Neural progenitor cell (in vitro differentiated cells): ENCODE measurements at regions not wholly inside any gene's neighbourhood (a gene's known extent, or its start where the extent isn't known, plus 50 kb on each side); places are given as distances from the start of the nearest gene placed in this dataset.

Experiments
- EZH2 ChIP-seq: fragments of 200-600 bp; sonication (generic); IDR thresholded peaks from 2 replicates; pipeline ENCODE4 v1.6.1; 2017; ENCODE audit warnings: antibody characterized with exemption, mild to moderate bottlenecking, moderate library complexity
- EZH2phosphoT487 ChIP-seq: fragments of 200-600 bp; sonication (generic); IDR thresholded peaks from 2 replicates; pipeline ENCODE4 v1.6.1; 2017; ENCODE audit warnings: antibody characterized with exemption
- TF ChIP-seq, protein P1 (sequence below): fragments of 200-600 bp; sonication (generic); IDR thresholded peaks from 2 replicates; pipeline ENCODE4 v1.5.1; 2017; ENCODE audit warnings: antibody characterized with exemption, mild to moderate bottlenecking

DNA sequence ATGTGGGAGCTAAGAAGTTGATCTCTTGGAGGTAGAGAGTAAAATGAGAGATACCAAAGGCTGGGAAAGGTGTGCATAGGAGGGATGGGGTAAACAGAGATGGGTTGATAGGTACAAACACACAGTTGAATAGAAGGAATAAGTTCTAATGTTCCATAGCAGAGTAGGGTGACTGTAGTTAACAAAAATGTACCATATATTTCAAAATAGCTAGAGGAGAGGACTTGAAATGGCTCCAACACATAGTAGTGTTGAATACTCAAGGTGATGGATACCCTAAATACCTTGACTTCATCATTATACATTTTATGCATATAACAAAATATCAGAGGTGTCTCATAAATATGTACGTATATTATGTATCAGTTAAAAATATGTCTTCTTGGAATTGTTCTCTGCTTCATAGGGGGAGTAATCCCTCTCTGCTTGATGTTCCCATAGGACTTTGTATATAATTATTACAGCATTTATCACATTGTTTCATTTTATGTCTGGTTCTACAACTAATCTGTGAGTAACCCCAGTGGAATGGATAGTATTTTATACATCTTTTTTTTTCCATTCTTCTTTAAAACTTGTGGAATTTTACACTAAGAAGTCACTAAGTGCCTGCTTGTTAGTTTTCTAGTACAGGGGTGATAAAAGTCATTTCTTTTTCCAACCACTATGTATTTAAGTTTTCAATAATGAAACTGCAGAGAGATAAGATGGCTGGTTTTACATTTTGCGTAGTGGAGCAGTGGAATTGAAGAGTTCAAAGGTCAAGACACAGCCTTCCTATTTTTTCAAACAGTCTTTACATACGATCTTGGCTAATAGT lies 1940.0 kb upstream of the SEL1L start:
- TF ChIP-seq, protein P1, sequence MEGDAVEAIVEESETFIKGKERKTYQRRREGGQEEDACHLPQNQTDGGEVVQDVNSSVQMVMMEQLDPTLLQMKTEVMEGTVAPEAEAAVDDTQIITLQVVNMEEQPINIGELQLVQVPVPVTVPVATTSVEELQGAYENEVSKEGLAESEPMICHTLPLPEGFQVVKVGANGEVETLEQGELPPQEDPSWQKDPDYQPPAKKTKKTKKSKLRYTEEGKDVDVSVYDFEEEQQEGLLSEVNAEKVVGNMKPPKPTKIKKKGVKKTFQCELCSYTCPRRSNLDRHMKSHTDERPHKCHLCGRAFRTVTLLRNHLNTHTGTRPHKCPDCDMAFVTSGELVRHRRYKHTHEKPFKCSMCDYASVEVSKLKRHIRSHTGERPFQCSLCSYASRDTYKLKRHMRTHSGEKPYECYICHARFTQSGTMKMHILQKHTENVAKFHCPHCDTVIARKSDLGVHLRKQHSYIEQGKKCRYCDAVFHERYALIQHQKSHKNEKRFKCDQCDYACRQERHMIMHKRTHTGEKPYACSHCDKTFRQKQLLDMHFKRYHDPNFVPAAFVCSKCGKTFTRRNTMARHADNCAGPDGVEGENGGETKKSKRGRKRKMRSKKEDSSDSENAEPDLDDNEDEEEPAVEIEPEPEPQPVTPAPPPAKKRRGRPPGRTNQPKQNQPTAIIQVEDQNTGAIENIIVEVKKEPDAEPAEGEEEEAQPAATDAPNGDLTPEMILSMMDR: no peak
- no peak for TF ChIP-seq EZH2
- TF ChIP-seq EZH2phosphoT487: no peak
